HG03045 (cell line): ENCODE measurements at regions not wholly inside any gene's neighbourhood (a gene's known extent, or its start where the extent isn't known, plus 50 kb on each side); places are given as distances from the start of the nearest gene placed in this dataset.
"Not testable (repeated sequence)": the region's sequence is repeated elsewhere in the genome, so short reads cannot be mapped to it uniquely, and the experiment has no call there.

Experiments used
- ATAC-seq: cut with Tn5 transposase; IDR thresholded peaks from one replicate; pipeline ENCODE4 v1.9.1; 2021; ENCODE audit warnings: mild to moderate bottlenecking, moderate library complexity; ENCODE audit not compliant: unreplicated experiment

- not testable (repeated sequence) for ATAC-seq
These were observed 779.3 kb downstream of the RNF144A start for GRCh38 chr2:7696556-7696955.

- ATAC-seq, result no peak
These were observed 779.8 kb downstream of the RNF144A start for GRCh38 chr2:7697052-7697451.

- ATAC-seq, result no peak
These were observed 784.6 kb downstream of the RNF144A start for GRCh38 chr2:7701791-7702190.

- no peak for ATAC-seq
These were observed 785.8 kb downstream of the RNF144A start for GRCh38 chr2:7703048-7703447.

- ATAC-seq, result no peak
These were observed 786.4 kb downstream of the RNF144A start for GRCh38 chr2:7703543-7704144.

GRCh38 chr2:7704296-7704865, 787.2 kb downstream of the RNF144A start:
- no peak for ATAC-seq

- no peak for ATAC-seq
These were observed 789.6 kb downstream of the RNF144A start for GRCh38 chr2:7706791-7707190.

- ATAC-seq, result no peak
These were observed 790.5 kb downstream of the RNF144A start for GRCh38 chr2:7707723-7708122.

GRCh38 chr2:7709907-7710306, 792.7 kb downstream of the RNF144A start:
- ATAC-seq, result no peak

GRCh38 chr2:7711167-7711566, 794.0 kb downstream of the RNF144A start:
- ATAC-seq, result no peak

- ATAC-seq, result no peak
These were observed 802.7 kb downstream of the RNF144A start for GRCh38 chr2:7719876-7720275.

- ATAC-seq, result no peak
These were observed 804.3 kb downstream of the RNF144A start for GRCh38 chr2:7721413-7721995.

GRCh38 chr2:7722212-7722910, 805.1 kb downstream of the RNF144A start:
- no peak for ATAC-seq

- no peak for ATAC-seq
These were observed 807.1 kb downstream of the RNF144A start for GRCh38 chr2:7724336-7724735.

GRCh38 chr2:7725171-7725849, 808.1 kb downstream of the RNF144A start:
- no peak for ATAC-seq

GRCh38 chr2:7725850-7726242, 808.6 kb downstream of the RNF144A start:
- no peak for ATAC-seq

- ATAC-seq, result no peak
These were observed 809.8 kb downstream of the RNF144A start for GRCh38 chr2:7726989-7727388.

- no peak for ATAC-seq
These were observed 811.2 kb downstream of the RNF144A start for GRCh38 chr2:7728388-7728787.

- ATAC-seq, result no peak
These were observed 813.2 kb downstream of the RNF144A start for GRCh38 chr2:7730449-7730848.

- no peak for ATAC-seq
These were observed 813.8 kb downstream of the RNF144A start for GRCh38 chr2:7730990-7731389.

- no peak for ATAC-seq
These were observed 815.3 kb downstream of the RNF144A start for GRCh38 chr2:7732497-7732896.
